COLO829 (cell line): ENCODE measurements at regions not wholly inside any gene's neighbourhood (a gene's known extent, or its start where the extent isn't known, plus 50 kb on each side); places are given as distances from the start of the nearest gene placed in this dataset.
"Not testable (repeated sequence)": the region's sequence is repeated elsewhere in the genome, so short reads cannot be mapped to it uniquely, and the experiment has no call there.

Experiments used
- DNase-seq: peaks from one replicate; pipeline ENCODE4 v3.0.0; 2012; ENCODE audit warnings: low spot score

DNA sequence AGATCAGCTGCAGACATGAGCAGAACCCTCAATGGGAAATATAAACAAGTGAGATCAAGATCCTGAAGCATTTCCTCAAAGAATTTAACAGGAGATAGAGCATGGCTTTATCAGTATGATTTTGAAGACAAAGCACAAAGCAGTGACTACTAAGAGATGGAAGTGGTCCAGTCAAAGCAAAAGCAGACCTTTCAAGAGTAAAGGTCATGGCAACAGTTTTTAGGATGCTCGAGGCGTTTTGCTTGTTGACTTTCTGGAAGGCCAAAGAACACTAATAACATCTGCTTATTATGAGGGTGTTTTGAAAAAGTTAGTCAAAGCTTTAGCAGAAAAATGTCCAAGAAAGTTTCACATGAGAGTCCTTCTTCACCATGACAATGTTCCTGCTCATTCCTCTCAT is 128.5 kb downstream of the KCNE4 start:
- DNase-seq = peak; percentile 15

DNA sequence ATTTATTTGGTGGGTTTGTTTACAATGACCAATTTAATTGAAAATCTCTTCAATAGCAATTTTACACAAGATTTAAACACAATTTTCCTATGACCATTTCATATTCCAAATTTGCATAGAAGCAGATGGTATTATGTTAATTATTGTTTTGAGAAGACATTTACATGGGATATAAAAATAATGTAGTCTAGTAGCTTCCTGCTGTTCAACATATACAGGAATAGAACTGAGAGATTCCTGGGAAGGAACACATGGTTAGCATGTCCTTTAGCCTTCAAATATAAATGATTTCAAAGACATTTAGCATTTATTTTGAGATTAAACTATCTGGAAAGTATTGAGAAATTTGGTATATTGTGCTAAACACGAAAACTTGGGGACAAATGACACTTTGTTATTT is 129.6 kb downstream of the KCNE4 start:
- no peak for DNase-seq

- DNase-seq = no peak
Observed at GRCh38 chr2:223182356-223182755, 130.4 kb downstream of the KCNE4 start.

DNA sequence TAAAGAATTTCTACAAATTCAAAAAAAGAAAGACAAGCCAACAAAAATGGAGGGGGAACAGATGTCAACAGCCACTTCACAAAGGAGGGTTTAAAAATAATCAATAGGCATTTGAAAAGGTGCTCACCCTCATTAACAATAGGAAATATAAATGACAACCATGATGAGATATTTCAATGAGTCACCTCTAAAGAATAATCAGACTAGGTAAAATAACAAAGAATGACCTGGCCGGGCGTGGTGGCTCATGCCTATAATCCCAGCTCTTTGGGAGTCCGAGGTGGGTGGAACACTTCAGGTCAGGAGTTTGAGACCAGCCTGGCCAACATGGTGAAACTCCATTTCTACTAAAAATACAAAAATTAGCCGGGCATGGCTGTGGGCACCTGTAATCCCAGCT is 133.6 kb downstream of the KCNE4 start:
- DNase-seq = no peak

GRCh38 chr2:223187256-223187655 is 135.3 kb downstream of the KCNE4 start:
- no peak for DNase-seq

GRCh38 chr2:223190561-223191206 is 138.7 kb downstream of the KCNE4 start:
- DNase-seq = not testable (repeated sequence)

GRCh38 chr2:223196331-223196730 is 144.3 kb downstream of the KCNE4 start:
- DNase-seq = no peak

GRCh38 chr2:223197046-223197445 is 145.1 kb downstream of the KCNE4 start:
- DNase-seq = no peak

DNA sequence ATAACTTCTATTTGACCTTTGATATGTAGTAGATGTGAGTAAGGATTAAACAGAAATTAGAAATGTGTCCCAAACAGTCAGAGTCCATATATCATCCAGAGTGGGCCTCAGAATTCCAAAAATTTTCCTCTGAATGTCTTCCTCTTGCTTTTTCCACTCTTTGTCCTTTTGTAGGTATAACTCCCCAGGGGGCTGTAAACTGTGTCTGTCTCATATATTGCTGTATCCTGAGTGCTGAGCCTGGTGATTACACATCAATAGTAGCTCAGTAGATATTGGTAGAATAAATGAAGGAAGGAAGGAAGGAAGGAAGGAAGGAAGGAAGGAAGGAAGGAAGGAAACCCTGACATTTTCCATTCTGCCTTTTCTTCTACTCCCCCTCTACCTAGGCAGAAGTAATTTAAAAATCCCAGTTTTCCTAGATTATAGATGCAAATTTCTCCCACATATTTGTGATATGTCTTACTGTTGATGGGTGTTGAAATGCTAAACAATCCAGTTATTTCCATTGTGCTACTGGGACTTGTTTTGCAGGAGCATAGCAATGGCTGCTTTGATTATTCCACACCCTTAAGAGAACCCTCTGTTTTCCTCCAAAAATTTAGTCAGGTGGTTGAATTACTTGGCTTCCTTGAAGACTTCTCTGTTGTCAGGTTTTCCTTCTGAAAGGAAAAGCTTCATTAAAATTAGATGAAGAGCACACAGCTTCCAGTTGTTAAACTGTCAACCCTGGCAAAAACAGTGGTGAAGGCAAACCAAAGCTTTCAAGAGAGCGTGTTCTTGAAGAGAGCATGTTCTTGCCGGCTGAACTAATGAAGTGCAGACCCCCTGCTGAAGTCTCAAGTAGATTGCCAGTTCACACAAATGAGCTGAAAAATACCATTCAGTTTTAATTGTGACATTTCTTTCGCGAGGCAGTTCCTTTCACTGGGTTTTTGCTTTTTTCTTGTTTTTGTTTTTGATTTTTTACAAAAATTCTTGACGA is 147.8 kb downstream of the KCNE4 start:
- DNase-seq = no peak

- DNase-seq = peak; percentile 20
Observed at GRCh38 chr2:223203971-223204929, 152.3 kb downstream of the KCNE4 start.

DNA sequence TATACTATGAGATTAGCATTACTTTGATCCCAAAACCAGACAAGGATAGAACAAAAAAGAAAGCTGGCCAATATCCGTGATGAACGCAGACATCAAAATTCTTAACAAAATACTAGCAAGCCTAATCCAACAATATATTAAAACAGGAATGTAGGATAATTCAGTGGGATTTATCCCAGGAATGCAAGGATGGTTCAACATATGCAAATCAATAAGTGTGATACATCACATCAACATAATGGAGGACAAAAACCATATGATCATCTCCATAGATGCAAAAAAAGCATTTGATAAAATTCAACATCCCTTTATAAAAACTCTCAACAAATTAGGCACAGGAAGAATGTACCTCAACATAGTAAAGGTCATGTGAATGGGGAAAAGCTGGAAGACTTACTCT is 158.5 kb downstream of the KCNE4 start:
- DNase-seq = no peak

DNA sequence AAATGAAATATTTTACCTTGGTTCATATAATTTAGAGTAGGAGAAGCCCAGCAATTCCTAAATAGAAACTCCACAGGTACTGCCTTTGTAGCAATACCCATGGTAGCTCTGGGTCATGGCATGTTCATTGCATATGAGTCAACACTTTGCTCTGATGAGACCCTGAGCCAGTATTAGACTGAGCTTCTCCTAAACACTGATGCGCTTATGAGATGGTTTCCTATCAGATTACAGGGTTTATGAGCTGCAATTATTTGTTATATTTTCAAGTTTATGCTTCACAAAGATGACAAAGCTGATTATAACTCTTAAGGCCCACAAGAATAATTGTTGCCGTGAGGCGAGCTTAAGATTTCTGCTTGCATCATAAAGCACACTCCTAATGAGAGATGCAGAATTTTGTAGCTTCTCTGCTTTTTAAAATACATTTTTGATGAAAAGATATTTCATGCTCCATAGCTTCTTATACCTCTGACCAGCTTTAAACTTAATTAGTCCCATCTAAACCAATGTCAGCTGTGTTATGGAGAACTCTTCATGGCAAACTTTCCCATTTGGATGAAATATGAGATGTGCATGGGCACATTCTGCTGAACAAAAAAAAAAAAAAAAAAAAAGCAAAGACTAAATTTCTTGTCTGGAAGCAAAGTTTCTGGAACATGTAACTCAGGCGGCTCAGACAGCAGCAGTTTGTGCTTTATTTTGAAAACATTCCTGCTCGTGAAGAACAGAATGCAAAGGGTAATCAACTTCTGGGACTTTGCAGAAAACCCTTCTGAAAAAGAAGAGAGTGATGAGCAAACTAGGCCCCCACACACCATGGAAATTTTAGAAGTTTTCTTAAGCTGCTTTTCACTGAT is 162.6 kb downstream of the KCNE4 start:
- no peak for DNase-seq

DNA sequence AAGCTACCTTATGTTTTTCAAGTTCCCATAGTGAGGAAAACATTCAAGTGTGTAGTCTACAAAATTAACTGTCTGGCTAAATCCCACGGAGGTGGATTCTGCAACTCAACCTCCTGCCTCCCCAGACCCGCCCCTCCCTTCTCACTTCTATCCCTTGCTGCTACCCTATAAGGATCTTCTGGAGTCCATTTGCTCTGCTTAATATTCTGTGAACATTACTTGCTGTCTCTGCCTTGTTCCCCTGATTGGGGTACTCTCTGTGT is 163.2 kb downstream of the KCNE4 start:
- no peak for DNase-seq

DNA sequence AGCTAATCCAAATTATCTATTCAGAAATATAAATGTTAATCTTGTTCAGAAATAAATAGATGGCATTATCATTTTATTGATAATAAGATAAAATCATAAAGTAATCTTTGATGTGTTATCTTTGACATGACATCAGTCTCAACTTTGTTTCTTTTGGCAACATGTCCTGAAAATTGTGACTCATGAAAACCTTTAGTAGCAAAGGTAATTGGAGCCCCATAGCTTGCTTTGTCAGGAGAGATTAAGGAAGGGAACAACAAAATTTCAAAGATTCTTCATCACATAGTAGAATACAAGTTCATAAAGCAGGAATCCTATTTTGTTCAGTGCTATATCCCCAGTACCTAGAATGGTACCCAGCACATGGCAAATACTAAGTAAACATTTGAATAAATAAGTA is 165.4 kb downstream of the KCNE4 start:
- DNase-seq = no peak

- DNase-seq = no peak
Observed at GRCh38 chr2:223218587-223219178, 166.7 kb downstream of the KCNE4 start.

DNA sequence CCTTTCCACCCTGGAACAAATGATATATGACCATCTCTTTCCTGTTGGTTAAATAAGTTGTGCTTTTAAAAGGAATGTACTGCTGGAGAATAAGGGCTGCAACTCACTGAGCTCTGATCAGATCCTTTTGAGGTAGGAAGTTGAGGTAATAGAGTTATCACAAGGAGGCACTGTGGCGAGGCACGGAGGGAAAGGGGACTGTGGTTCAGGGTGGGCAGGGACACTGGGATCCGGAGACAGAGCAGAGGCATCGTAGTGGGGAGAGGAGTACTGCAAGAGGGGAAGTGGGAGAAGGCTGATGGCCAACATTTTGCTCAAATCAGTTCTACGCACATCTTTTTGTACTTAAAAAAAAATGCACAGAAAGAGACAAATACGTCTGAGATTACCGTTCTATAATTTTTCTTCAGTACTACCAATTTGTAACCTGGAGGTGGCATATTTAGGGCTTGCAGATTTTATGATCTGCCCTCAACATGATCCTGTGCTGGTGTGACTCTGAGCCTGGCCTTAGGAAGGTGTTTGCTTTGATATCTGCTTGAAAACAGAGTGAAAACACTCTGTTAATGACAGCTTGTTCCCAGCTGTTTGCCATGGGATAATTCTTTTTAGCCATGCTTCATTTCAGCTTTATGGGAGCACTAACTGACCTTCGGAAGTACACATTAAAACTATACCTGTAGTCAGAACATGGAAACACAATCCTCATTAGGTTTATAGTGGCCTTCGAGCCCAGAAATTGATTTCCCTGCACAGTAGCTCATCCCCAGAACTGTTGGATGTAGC is 168.1 kb downstream of the KCNE4 start:
- no peak for DNase-seq

- no peak for DNase-seq
Observed at GRCh38 chr2:223220658-223220925, 168.6 kb downstream of the KCNE4 start.

DNA sequence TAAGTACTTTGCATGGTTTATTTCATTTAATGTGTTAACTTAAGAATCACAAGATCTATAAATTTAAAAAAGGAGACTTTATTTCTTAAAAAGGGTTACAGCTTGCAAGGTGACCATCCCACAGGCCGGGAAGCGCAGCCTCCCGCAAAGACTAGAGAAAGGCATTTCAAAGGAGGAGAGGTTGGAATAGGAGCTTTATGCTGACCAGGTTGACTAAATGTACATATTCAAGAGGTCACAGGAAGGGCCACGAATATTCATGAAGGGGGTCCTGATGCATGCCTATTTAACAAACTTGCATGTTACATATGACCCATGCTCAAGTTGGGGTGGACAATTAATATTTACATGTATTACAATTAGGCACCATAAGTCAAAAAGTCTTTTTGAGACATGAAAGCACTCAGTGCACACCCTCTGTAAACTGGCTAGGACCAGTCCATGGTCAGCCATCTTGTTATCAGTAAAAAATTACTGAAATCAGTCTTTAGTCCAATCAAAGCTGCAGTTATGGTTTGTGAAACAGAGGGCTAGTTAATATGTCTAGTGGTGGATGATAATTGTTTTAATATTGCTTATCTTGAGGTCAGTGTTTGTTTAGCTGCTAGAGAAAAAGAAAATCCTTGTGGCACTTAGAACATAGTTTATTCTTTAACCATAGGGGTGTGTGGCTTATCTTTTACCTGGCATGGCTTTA is 169.3 kb downstream of the KCNE4 start:
- no peak for DNase-seq

DNA sequence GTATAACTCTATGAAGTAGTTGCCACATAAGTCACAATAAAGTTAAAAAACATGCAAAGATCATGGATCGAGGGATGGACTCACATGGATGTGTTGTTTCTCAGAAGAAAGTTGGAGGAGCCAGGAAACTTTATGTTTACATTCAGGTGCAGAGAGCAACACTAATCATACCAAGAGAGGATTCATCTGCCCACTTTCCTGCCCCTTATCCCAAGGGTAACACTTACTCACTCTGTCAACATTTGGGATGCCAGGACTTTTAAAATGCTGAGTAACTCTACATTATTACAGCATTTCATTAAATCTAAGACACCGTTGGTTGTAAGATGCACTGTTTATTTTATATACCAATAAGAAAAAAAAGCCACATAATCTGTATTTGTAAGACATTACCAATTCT is 170.4 kb downstream of the KCNE4 start:
- DNase-seq = no peak

GRCh38 chr2:223223156-223223555 is 171.2 kb downstream of the KCNE4 start:
- no peak for DNase-seq
